ENCODE measurements at regions not wholly inside any gene's neighbourhood (a gene's known extent, or its start where the extent isn't known, plus 50 kb on each side); places are given as distances from the start of the nearest gene placed in this dataset.

DNA sequence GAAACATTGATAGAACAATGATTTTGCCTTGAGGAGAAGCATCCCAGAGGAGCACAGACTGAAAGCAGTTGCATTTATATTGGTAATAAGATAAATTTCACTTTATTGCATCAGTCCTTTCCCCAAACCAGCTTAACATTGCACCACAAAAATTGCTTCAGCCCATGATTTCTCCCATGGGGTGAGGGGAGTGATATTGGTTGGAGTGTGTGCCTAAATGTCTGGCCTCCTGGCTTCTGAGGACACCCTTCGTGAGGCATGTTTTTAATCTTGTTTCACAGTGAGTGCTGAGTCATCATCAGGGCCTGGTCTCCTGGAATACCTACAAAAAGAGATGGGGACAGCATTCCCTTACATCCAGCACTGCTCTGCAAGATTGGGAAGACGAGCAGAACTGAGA lies 487.9 kb downstream of the C4orf33 start:
- no peak for TF ChIP-seq EZH2 (IDR thresholded peaks at IDR 0.05)
- TF ChIP-seq POLR2AphosphoS5 (IDR thresholded peaks at IDR 0.05; ENCODE audit: borderline replicate concordance, low read depth, low read length), result no peak
- no peak for TF ChIP-seq FOXP2 (optimal IDR thresholded peaks at IDR 0.05; ENCODE audit: control extremely low read depth, extremely low read length, insufficient read depth)

All from SK-N-MC (cell line).